PC-3 (cell line): ENCODE measurements at regions not wholly inside any gene's neighbourhood (a gene's known extent, or its start where the extent isn't known, plus 50 kb on each side); places are given as distances from the start of the nearest gene placed in this dataset.
"Not testable (repeated sequence)": the region's sequence is repeated elsewhere in the genome, so short reads cannot be mapped to it uniquely, and the experiment has no call there.

Source experiments
- ATAC-seq: fragments of 200-7000 bp; cut with Tn5 transposase; 2 replicates; pipeline ENCODE4 v1.9.1; 2020; ENCODE audit warnings: mild to moderate bottlenecking, moderate library complexity
- BruUV-seq: library from RNA; stranded (reverse); fragments of 400-500 nt; replicated peaks from 2 replicates; lab custom pipeline; 2021; lab: Mats Ljungman, UMichigan
- CTCF ChIA-PET: fragments of 300-600 bp; sonication (Branson Sonifier 250); formaldehyde crosslinking; loops from one replicate; lab custom pipeline; 2022; ENCODE audit warnings: antibody characterized with exemption; lab: Charles Lee
- POLR2A ChIA-PET: fragments of 300-600 bp; sonication (Branson Sonifier 250); formaldehyde crosslinking; loops from one replicate; lab custom pipeline; 2022; ENCODE audit warnings: antibody characterized with exemption; ENCODE audit not compliant: unreplicated experiment; lab: Charles Lee
- DNase-seq: peaks from one replicate; pipeline ENCODE4 v3.0.0-alpha.2; 2015
- H2AFZ ChIP-seq: fragments of 300-600 bp; sonication (generic); 2 replicates; pipeline ENCODE4 v1.6.0; 2016; ENCODE audit warnings: antibody characterized with exemption, low read length
- H3F3A ChIP-seq: fragments of 300-600 bp; sonication (generic); one replicate; pipeline ENCODE4 v1.6.0; 2017; ENCODE audit warnings: antibody characterized with exemption, low read length, control low read depth, mild to moderate bottlenecking; ENCODE audit not compliant: unreplicated experiment
- H3K27ac ChIP-seq: fragments of 300-600 bp; sonication (generic); 2 replicates; pipeline ENCODE4 v1.5.1; 2016; ENCODE audit warnings: mild to moderate bottlenecking, low read length
- H3K27me3 ChIP-seq: fragments of 300-600 bp; sonication (generic); 2 replicates; pipeline ENCODE4 v1.6.1; 2016; ENCODE audit warnings: low read length, mixed read lengths
- H3K36me3 ChIP-seq: fragments of 300-600 bp; sonication (generic); 2 replicates; pipeline ENCODE4 v1.6.1; 2016; ENCODE audit warnings: low read depth, mixed run types, low read length, mixed read lengths
- H3K4me1 ChIP-seq: fragments of 300-600 bp; sonication (generic); 2 replicates; pipeline ENCODE4 v1.5.1; 2016; ENCODE audit warnings: low read length; ENCODE audit not compliant: insufficient read depth
- H3K4me2 ChIP-seq: fragments of 300-600 bp; sonication (generic); 2 replicates; pipeline ENCODE4 v1.6.0; 2016; ENCODE audit warnings: low read length
- H3K4me3 ChIP-seq: fragments of 300-600 bp; sonication (generic); 2 replicates; pipeline ENCODE4 v1.5.1; 2016; ENCODE audit warnings: mild to moderate bottlenecking, low read length, mixed read lengths
- H3K79me2 ChIP-seq: fragments of 300-600 bp; sonication (generic); 2 replicates; pipeline ENCODE4 v1.6.1; 2017; ENCODE audit warnings: low read length, mixed read lengths
- H3K9ac ChIP-seq: fragments of 300-600 bp; sonication (generic); 2 replicates; pipeline ENCODE4 v1.6.0; 2016; ENCODE audit warnings: mild to moderate bottlenecking, low read length
- H3K9me2 ChIP-seq: fragments of 300-600 bp; sonication (generic); replicated peaks from 2 replicates; pipeline ENCODE4 v1.6.1; 2016; ENCODE audit warnings: mixed run types, low read length, mixed read lengths
- H3K9me3 ChIP-seq: fragments of 300-600 bp; sonication (generic); 2 replicates; pipeline ENCODE4 v1.6.1; 2016; ENCODE audit warnings: low read length, mixed read lengths
- H4K20me1 ChIP-seq: fragments of 300-600 bp; sonication (generic); 2 replicates; pipeline ENCODE4 v1.6.1; 2016; ENCODE audit warnings: low read length, mixed read lengths
- EZH2 ChIP-seq: fragments of 300-600 bp; sonication (generic); IDR thresholded peaks from one replicate; pipeline ENCODE4 v1.6.1; 2017; ENCODE audit warnings: antibody characterized with exemption, mild to moderate bottlenecking, low read length; ENCODE audit not compliant: unreplicated experiment
- EZH2phosphoT487 ChIP-seq: fragments of 300-600 bp; sonication (generic); IDR thresholded peaks from 2 replicates; pipeline ENCODE4 v1.6.1; 2018; ENCODE audit warnings: mild to moderate bottlenecking, antibody characterized with exemption, low read length, borderline replicate concordance
- intact Hi-C: fragments of 100-400 bp; cut with micrococcal nuclease; formaldehyde crosslinking; loops from 2 replicates; pipeline ENCODE4 v1.9.0; 2023
- TF ChIP-seq, protein P1 (sequence below): fragments of 300-600 bp; sonication (generic); conservative IDR thresholded peaks from 2 replicates; pipeline ENCODE4 v1.5.1; 2017; ENCODE audit warnings: antibody characterized with exemption, low read depth, mild to moderate bottlenecking, low read length

DNA sequence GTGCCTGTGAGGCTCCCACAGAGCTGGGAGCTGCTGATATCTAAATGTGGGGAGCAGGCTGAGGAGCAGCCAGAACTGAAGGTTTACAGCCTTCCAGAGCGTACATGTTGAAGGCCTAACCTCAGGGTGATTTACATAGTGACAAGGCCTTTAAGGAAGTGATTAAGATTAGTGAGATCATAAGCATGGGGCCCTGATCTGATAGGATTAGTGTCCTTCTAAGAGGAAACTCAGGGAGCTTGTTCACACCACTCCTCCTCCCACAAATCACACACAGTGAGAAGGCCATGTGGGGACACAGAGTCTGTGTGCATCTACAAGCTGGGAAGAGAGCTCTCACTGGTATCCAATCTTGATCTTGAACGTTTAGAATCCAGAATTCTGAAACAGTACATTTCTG, 92.3 kb upstream of the NBPF6 start:
- Histone ChIP-seq H4K20me1 (no peaks in the 10 kb centered on the region), H3K4me1 (no peaks in the 10 kb centered on the region), H3K36me3 (no peaks in the 10 kb centered on the region), H3K9me3 (no peaks in the 10 kb centered on the region), H3K9ac (no peak overlapping the region), H2AFZ (no peak overlapping the region), H3K4me2 (no peak overlapping the region), H3F3A (no peaks in the 10 kb centered on the region), H3K9me2 (no peaks in the 10 kb centered on the region), H3K4me3 (no peak overlapping the region), H3K27ac (no peak overlapping the region), H3K27me3 (no peaks in the 10 kb centered on the region), H3K79me2 (no peaks in the 10 kb centered on the region)
- CTCF ChIA-PET, result no interaction called here
- peak; percentile 4 for DNase-seq
- no peak for ATAC-seq
- no TSS peak for BruUV-seq
- POLR2A ChIA-PET, result no interaction called here
- intact Hi-C loops, result no loop called here
- TF ChIP-seq, protein P1, sequence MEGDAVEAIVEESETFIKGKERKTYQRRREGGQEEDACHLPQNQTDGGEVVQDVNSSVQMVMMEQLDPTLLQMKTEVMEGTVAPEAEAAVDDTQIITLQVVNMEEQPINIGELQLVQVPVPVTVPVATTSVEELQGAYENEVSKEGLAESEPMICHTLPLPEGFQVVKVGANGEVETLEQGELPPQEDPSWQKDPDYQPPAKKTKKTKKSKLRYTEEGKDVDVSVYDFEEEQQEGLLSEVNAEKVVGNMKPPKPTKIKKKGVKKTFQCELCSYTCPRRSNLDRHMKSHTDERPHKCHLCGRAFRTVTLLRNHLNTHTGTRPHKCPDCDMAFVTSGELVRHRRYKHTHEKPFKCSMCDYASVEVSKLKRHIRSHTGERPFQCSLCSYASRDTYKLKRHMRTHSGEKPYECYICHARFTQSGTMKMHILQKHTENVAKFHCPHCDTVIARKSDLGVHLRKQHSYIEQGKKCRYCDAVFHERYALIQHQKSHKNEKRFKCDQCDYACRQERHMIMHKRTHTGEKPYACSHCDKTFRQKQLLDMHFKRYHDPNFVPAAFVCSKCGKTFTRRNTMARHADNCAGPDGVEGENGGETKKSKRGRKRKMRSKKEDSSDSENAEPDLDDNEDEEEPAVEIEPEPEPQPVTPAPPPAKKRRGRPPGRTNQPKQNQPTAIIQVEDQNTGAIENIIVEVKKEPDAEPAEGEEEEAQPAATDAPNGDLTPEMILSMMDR, result no peak
- TF ChIP-seq EZH2phosphoT487 (no peak), EZH2 (no peak)

GRCh38 chr1:108380059-108380832, 69.9 kb upstream of the NBPF6 start:
- POLR2A ChIA-PET, H3K4me3 ChIP-seq, H3K9ac ChIP-seq, DNase-seq, H3F3A ChIP-seq, H3K4me2 ChIP-seq, H3K79me2 ChIP-seq, BruUV-seq, H2AFZ ChIP-seq, H3K4me1 ChIP-seq, H3K36me3 ChIP-seq, H3K27me3 ChIP-seq, H3K27ac ChIP-seq, H3K9me3 ChIP-seq, CTCF ChIA-PET, intact Hi-C loops, ATAC-seq, H4K20me1 ChIP-seq, H3K9me2 ChIP-seq: not testable (repeated sequence)
